A673 (cell line): ENCODE measurements at regions not wholly inside any gene's neighbourhood (a gene's known extent, or its start where the extent isn't known, plus 50 kb on each side); places are given as distances from the start of the nearest gene placed in this dataset.

Source experiments
- BruUV-seq: library from RNA; stranded (reverse); fragments of 400-500 nt; replicated peaks from 2 replicates; lab custom pipeline; 2021; lab: Mats Ljungman, UMichigan
- CTCF ChIA-PET: fragments of 300-600 bp; sonication (Branson Sonifier 250); formaldehyde crosslinking; loops from one replicate; lab custom pipeline; 2022; ENCODE audit warnings: antibody characterized with exemption; lab: Charles Lee
- POLR2A ChIA-PET: fragments of 300-600 bp; sonication (Branson Sonifier 250); formaldehyde crosslinking; loops from one replicate; lab custom pipeline; 2022; ENCODE audit warnings: antibody characterized with exemption; ENCODE audit not compliant: low non-redundant PET; lab: Charles Lee
- DNase-seq: peaks from one replicate; pipeline ENCODE4 v3.0.0-alpha.2; 2015; ENCODE audit warnings: low spot score
- H3K27ac ChIP-seq: fragments of 200-600 bp; sonication (generic); 2 replicates; pipeline ENCODE4 v1.5.1; 2016; ENCODE audit warnings: mixed run types, low read depth, mild to moderate bottlenecking, mixed read lengths, antibody characterized with exemption, low read length; ENCODE audit not compliant: poor library complexity, severe bottlenecking
- H3K27me3 ChIP-seq: fragments of 200-600 bp; sonication (generic); replicated peaks from 2 replicates; pipeline ENCODE4 v1.6.1; 2017; ENCODE audit warnings: mixed run types, low read depth, mild to moderate bottlenecking, mixed read lengths, antibody characterized with exemption, low read length; ENCODE audit not compliant: insufficient read depth, poor library complexity
- H3K36me3 ChIP-seq: fragments of 200-600 bp; sonication (generic); 2 replicates; pipeline ENCODE4 v1.6.1; 2016; ENCODE audit warnings: mixed run types, mild to moderate bottlenecking, mixed read lengths, antibody characterized with exemption, low read length; ENCODE audit not compliant: insufficient read depth, poor library complexity, severe bottlenecking
- H3K4me1 ChIP-seq: fragments of 200-600 bp; sonication (generic); 2 replicates; pipeline ENCODE4 v1.6.1; 2017; ENCODE audit warnings: mixed run types, mild to moderate bottlenecking, mixed read lengths, antibody characterized with exemption, low read length; ENCODE audit not compliant: insufficient read depth, poor library complexity, severe bottlenecking
- H3K4me3 ChIP-seq: fragments of 200-600 bp; sonication (generic); 2 replicates; pipeline ENCODE4 v1.5.1; 2016; ENCODE audit warnings: low read depth, mixed run types, mild to moderate bottlenecking, mixed read lengths, low read length; ENCODE audit not compliant: poor library complexity, severe bottlenecking
- H3K9me3 ChIP-seq: fragments of 200-600 bp; sonication (generic); 2 replicates; pipeline ENCODE4 v1.6.1; 2016; ENCODE audit warnings: mixed run types, low read depth, mild to moderate bottlenecking, mixed read lengths, antibody characterized with exemption, low read length; ENCODE audit not compliant: poor library complexity, severe bottlenecking
- CTCF ChIP-seq: fragments of 300-800, 200-600 bp; sonication (generic); conservative IDR thresholded peaks from 2 replicates; pipeline ENCODE4 v1.5.1; 2017; ENCODE audit warnings: low read depth, mild to moderate bottlenecking, antibody characterized with exemption, low read length, moderate library complexity, mixed read lengths
- EZH2 ChIP-seq: fragments of 200-600 bp; sonication (generic); IDR thresholded peaks from 2 replicates; pipeline ENCODE4 v1.6.1; 2017; ENCODE audit warnings: borderline replicate concordance, low read depth, mild to moderate bottlenecking, mixed read lengths, antibody characterized with exemption, low read length; ENCODE audit not compliant: poor library complexity, severe bottlenecking
- intact Hi-C: fragments of 100-400 bp; cut with micrococcal nuclease; formaldehyde crosslinking; loops from one replicate; pipeline ENCODE4 v1.10.0; 2022; ENCODE audit not compliant: unreplicated experiment

DNA sequence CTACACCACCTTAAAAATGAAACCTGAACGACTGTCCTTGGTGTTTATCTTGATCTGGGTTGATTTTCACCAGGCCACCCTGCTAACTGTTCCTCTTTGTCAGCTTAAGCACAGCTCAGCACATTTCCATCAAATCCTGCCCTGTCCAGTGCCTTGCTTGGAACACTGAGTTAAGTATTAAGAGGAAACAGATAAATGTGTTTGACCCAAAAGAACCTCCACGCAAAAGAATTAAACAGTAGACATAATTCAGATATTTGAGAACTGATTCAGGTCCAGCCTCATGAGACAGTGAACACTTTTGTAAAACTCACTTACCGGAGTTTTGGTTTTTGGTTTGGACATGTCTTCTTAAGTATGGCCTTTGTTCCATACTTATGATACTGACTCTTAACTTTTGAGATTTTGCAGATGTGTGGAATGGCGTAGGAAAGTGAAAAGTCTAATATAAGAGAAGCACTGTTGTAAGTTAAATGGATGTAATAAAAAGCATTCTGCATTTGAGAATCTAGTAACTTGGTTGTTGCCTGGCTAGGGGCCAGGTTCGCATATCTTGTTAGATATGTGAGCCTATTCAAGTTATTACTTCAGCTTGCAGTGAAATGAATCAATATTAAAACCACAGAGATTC is 88.9 kb upstream of the SERPINE2 start:
- intact Hi-C loops = no loop called here
- TF ChIP-seq EZH2 (no peak), CTCF (no peak)
- CTCF ChIA-PET = no interaction called here
- no peaks in the 10 kb centered on the region for H3K9me3 ChIP-seq
- POLR2A ChIA-PET = no interaction called here
- DNase-seq = no peak
- H3K4me3 ChIP-seq = no peak overlapping the region
- H3K36me3 ChIP-seq = no peaks in the 10 kb centered on the region
- no TSS peak for BruUV-seq
- no peak overlapping the region for H3K27ac ChIP-seq
- peaks cover 29% of the 10 kb centered on the region for H3K4me1 ChIP-seq
- H3K27me3 ChIP-seq = no peaks in the 10 kb centered on the region

DNA sequence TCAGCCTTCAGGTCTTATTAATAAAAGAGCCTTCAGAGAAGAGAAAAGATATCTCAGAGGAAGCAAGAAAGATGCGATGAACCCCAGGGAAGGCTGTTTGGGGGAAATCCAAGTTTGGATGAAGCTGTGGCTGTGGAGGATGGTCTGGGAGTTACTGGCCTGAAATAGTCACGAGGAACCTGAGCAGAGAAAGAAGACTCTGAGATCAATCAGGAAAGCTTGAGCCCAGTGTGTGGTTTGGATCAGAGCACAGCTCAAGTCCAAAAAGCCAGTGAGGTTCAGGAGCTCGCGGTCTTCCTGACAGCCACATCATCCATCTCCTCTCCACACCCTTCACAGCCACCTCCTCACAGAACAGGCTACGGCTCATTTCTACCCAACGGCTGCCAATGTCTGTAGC is 87.4 kb upstream of the SERPINE2 start:
- H3K4me1 ChIP-seq = peaks cover 14% of the 10 kb centered on the region
- no peak overlapping the region for H3K4me3 ChIP-seq
- no peak for DNase-seq
- H3K9me3 ChIP-seq = no peaks in the 10 kb centered on the region
- no peak overlapping the region for H3K27ac ChIP-seq
- ChIA-PET CTCF (interaction anchor here (0.6 kb wide), 1 partner anchor 400 kb away, joined by 9 read pairs; no protein-coding TSS in a partner anchor), POLR2A (no interaction called here)
- H3K27me3 ChIP-seq = no peaks in the 10 kb centered on the region
- intact Hi-C loops = no loop called here
- no peaks in the 10 kb centered on the region for H3K36me3 ChIP-seq
- BruUV-seq = no TSS peak
- TF ChIP-seq EZH2 (no peak), CTCF (no peak)

- no peak for TF ChIP-seq EZH2
- no peak for TF ChIP-seq CTCF
- H3K4me1 ChIP-seq = peaks cover 10% of the 10 kb centered on the region
- intact Hi-C loops = no loop called here
- H3K9me3 ChIP-seq = no peaks in the 10 kb centered on the region
- no peak for DNase-seq
- H3K27me3 ChIP-seq = no peaks in the 10 kb centered on the region
- H3K27ac ChIP-seq = no peak overlapping the region
- no peak overlapping the region for H3K4me3 ChIP-seq
- BruUV-seq = no TSS peak
- H3K36me3 ChIP-seq = no peaks in the 10 kb centered on the region
- CTCF ChIA-PET = no interaction called here
- POLR2A ChIA-PET = no interaction called here
These were observed 86.9 kb upstream of the SERPINE2 start for GRCh38 chr2:224126003-224126402.
